ENCODE measurements at regions not wholly inside any gene's neighbourhood (a gene's known extent, or its start where the extent isn't known, plus 50 kb on each side); places are given as distances from the start of the nearest gene placed in this dataset.

DNA sequence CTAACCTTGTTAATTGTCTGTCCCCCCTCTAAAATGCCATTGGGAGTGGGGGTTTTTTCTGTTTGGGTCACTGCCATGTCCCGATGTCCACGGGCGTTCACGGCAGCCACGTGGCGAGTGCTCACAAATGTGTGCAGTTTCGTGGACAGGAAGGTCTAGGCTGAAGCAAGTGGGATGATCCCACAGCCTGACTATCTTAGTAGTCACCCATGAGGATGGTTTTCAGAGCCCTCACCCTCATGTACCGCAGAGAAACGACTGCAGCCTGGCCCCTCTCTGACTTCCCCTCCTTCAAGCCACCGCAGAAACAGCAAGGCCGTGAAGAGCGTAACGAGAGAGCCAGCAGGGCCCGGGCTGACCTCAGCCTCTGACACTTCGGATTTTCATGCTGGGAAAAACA lies 52.3 kb upstream of the COX20 start:
- H3K27ac ChIP-seq = no peak overlapping the region
- DNase-seq (no peak), ATAC-seq (no peak)
- WGBS, 4 donors = 93 to 95% (median 94%) methylated on average over 15 of the region's 15 CpGs
- intact Hi-C loops (cut with DNase I) = no loop called here
- H3K4me1 ChIP-seq = no peaks in the 10 kb centered on the region
- H3K36me3 ChIP-seq = no peaks in the 10 kb centered on the region
- H3K9me3 ChIP-seq = no peaks in the 10 kb centered on the region
- H3K4me3 ChIP-seq = no peak overlapping the region
- TF ChIP-seq, protein P1, sequence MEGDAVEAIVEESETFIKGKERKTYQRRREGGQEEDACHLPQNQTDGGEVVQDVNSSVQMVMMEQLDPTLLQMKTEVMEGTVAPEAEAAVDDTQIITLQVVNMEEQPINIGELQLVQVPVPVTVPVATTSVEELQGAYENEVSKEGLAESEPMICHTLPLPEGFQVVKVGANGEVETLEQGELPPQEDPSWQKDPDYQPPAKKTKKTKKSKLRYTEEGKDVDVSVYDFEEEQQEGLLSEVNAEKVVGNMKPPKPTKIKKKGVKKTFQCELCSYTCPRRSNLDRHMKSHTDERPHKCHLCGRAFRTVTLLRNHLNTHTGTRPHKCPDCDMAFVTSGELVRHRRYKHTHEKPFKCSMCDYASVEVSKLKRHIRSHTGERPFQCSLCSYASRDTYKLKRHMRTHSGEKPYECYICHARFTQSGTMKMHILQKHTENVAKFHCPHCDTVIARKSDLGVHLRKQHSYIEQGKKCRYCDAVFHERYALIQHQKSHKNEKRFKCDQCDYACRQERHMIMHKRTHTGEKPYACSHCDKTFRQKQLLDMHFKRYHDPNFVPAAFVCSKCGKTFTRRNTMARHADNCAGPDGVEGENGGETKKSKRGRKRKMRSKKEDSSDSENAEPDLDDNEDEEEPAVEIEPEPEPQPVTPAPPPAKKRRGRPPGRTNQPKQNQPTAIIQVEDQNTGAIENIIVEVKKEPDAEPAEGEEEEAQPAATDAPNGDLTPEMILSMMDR (IDR thresholded peaks at IDR 0.05) = no peak
- no peak for TF ChIP-seq POLR2A (IDR thresholded peaks at IDR 0.05)
- no peaks in the 10 kb centered on the region for H3K27me3 ChIP-seq
